Stimulated activated CD8-positive, alpha-beta memory T cell treated with anti-CD3 and anti-CD28 coated beads, Interleukin-15, amount 100 ng/mL, for 4 hours (primary cell): ENCODE measurements at regions not wholly inside any gene's neighbourhood (a gene's known extent, or its start where the extent isn't known, plus 50 kb on each side); places are given as distances from the start of the nearest gene placed in this dataset.

Experiments
- DNase-seq, 2 donors: peaks; one replicate each; pipeline ENCODE4 v3.0.0-alpha.2; 2020; ENCODE audit warnings: low read depth in 2 of 2

GRCh38 chr3:46146548-46146947, 61.6 kb downstream of the CCR1 start:
- DNase-seq, result no peak

- no peak for DNase-seq
Measured at GRCh38 chr3:46146021-46146420, 62.1 kb downstream of the CCR1 start.

- DNase-seq, result no peak
Measured at GRCh38 chr3:46145147-46145546, 63.0 kb downstream of the CCR1 start.

GRCh38 chr3:46143951-46144473, 64.1 kb downstream of the CCR1 start:
- no peak for DNase-seq

- no peak for DNase-seq
Measured at GRCh38 chr3:46141813-46142212, 66.3 kb downstream of the CCR1 start.

GRCh38 chr3:46138581-46138980, 69.5 kb downstream of the CCR1 start:
- DNase-seq, result no peak

GRCh38 chr3:46135475-46135874, 72.6 kb downstream of the CCR1 start:
- DNase-seq, result no peak

GRCh38 chr3:46133285-46133684, 74.8 kb downstream of the CCR1 start:
- DNase-seq, result no peak

GRCh38 chr3:46132565-46132964, 75.5 kb downstream of the CCR1 start:
- no peak for DNase-seq

- no peak for DNase-seq
Measured at GRCh38 chr3:46131884-46132450, 76.1 kb downstream of the CCR1 start.

GRCh38 chr3:46130631-46131310, 77.3 kb downstream of the CCR1 start:
- no peak for DNase-seq

- DNase-seq, result no peak
Measured at GRCh38 chr3:46129588-46130272, 78.4 kb downstream of the CCR1 start.

- DNase-seq, result no peak
Measured at GRCh38 chr3:46127503-46127902, 80.6 kb downstream of the CCR1 start.

GRCh38 chr3:46124216-46125177, 83.6 kb downstream of the CCR1 start:
- no peak for DNase-seq

GRCh38 chr3:46123646-46124045, 84.5 kb downstream of the CCR1 start:
- DNase-seq, result no peak

GRCh38 chr3:46122091-46122490, 86.0 kb downstream of the CCR1 start:
- DNase-seq, result no peak

- no peak for DNase-seq
Measured at GRCh38 chr3:46120983-46121382, 87.1 kb downstream of the CCR1 start.

- DNase-seq, result no peak
Measured at GRCh38 chr3:46119709-46120498, 88.2 kb downstream of the CCR1 start.

- DNase-seq, result no peak
Measured at GRCh38 chr3:46119253-46119652, 88.9 kb downstream of the CCR1 start.

GRCh38 chr3:46116996-46117395, 89.7 kb upstream of the XCR1 start:
- no peak for DNase-seq
